ENCODE measurements at regions not wholly inside any gene's neighbourhood (a gene's known extent, or its start where the extent isn't known, plus 50 kb on each side); places are given as distances from the start of the nearest gene placed in this dataset.
"Not testable (repeated sequence)": the region's sequence is repeated elsewhere in the genome, so short reads cannot be mapped to it uniquely, and the experiment has no call there.

DNA sequence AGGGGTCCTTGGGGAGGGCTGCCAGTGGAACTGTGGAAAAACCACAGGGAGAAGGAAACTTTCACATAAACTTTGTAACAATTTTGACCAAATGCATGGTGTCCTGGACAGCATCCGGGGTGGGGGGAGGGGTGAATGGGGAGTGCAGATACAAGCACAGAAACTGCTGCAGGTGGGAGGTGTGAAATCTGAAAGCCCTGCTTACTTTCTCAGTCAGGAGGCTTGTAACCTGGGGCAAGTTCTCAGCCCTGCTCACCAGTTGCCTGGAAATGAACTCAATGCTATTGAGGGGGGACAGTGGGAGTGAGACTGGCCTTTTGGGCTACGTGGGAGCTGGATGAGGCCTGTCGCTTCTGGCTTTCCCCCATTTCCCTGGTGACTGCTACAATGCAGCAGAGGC, 694.5 kb upstream of the ZNF608 start:
- Histone ChIP-seq H3K9me3 (ENCODE audit: low read length) (peaks cover 32% of the 10 kb centered on the region), H2AFZ (ENCODE audit: low read length) (no peak overlapping the region), H3K4me3 (ENCODE audit: low read length) (no peak overlapping the region), H3K9ac (ENCODE audit: low read length) (no peak overlapping the region), H3K4me1 (ENCODE audit: low read length) (no peaks in the 10 kb centered on the region), H3K36me3 (ENCODE audit: insufficient read depth, low read length) (no peaks in the 10 kb centered on the region), H3K27me3 (ENCODE audit: low read length) (no peaks in the 10 kb centered on the region), H3K4me2 (ENCODE audit: low read depth, low read length, poor library complexity, severe bottlenecking) (no peak overlapping the region), H3K27ac (ENCODE audit: low read length) (no peak overlapping the region), H3K9me2 (replicated peaks; ENCODE audit: insufficient read depth, low read length) (no peaks in the 10 kb centered on the region), H3K79me2 (ENCODE audit: low read length) (no peaks in the 10 kb centered on the region), H4K20me1 (ENCODE audit: insufficient read depth, low read depth, low read length) (no peaks in the 10 kb centered on the region)
- DNase-seq = no peak

DNA sequence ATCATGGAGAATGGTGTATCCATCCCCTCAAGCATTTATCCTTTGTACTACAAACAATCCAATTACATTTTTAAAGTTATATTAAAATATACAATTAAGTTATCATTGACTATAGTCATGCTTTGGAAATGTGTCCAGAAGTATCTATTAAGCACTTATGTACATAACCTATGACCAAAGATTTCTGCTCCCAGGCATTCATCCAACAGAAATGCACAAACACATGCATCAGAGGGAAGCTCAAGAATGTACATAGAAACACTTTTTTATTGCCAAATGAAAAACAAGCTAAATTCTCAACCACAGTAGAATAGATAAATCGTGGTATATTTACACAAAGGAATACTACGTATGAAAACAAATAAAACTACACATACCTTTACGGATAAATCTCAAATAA, 700.5 kb upstream of the ZNF608 start:
- Histone ChIP-seq H3K79me2 (ENCODE audit: low read length) (no peaks in the 10 kb centered on the region), H3K36me3 (ENCODE audit: insufficient read depth, low read length) (no peaks in the 10 kb centered on the region), H2AFZ (ENCODE audit: low read length) (no peak overlapping the region), H3K4me1 (ENCODE audit: low read length) (no peaks in the 10 kb centered on the region), H3K9ac (ENCODE audit: low read length) (no peak overlapping the region), H4K20me1 (ENCODE audit: insufficient read depth, low read depth, low read length) (no peaks in the 10 kb centered on the region), H3K9me2 (replicated peaks; ENCODE audit: insufficient read depth, low read length) (no peaks in the 10 kb centered on the region; the same call in none of the 2 replicates), H3K4me2 (ENCODE audit: low read depth, low read length, poor library complexity, severe bottlenecking) (no peak overlapping the region), H3K27me3 (ENCODE audit: low read length) (no peaks in the 10 kb centered on the region), H3K4me3 (ENCODE audit: low read length) (no peak overlapping the region), H3K27ac (ENCODE audit: low read length) (no peak overlapping the region), H3K9me3 (ENCODE audit: low read length) (no peaks in the 10 kb centered on the region; the same call in 1 of the 2 replicates)
- DNase-seq = no peak

DNA sequence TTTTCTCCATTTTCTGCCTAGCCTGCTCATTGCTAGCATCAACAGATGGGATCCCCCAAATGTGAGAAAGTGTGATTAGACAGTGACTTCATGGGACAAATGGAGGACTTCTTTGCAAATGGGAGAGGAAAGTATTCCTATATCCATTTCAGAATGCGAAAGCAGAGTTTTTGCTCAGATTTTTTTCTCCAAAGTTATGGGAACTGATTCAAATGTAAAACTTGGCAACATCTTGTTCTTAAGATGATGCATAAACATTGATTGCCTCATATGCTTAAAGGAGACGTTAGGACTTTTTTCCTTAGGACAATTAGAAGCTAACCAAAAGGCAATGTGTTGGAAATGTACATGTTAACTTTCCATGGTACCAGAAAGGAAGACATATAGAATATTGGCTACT, 704.3 kb upstream of the ZNF608 start:
- Histone ChIP-seq H4K20me1 (ENCODE audit: insufficient read depth, low read depth, low read length) (no peaks in the 10 kb centered on the region), H3K4me2 (ENCODE audit: low read depth, low read length, poor library complexity, severe bottlenecking) (no peak overlapping the region), H3K4me1 (ENCODE audit: low read length) (no peaks in the 10 kb centered on the region), H3K27ac (ENCODE audit: low read length) (no peak overlapping the region), H3K9me3 (ENCODE audit: low read length) (no peaks in the 10 kb centered on the region; the same call in 1 of the 2 replicates), H3K9ac (ENCODE audit: low read length) (no peak overlapping the region), H3K27me3 (ENCODE audit: low read length) (no peaks in the 10 kb centered on the region), H3K79me2 (ENCODE audit: low read length) (no peaks in the 10 kb centered on the region), H3K9me2 (replicated peaks; ENCODE audit: insufficient read depth, low read length) (no peaks in the 10 kb centered on the region; the same call in none of the 2 replicates), H3K4me3 (ENCODE audit: low read length) (no peak overlapping the region), H2AFZ (ENCODE audit: low read length) (no peak overlapping the region), H3K36me3 (ENCODE audit: insufficient read depth, low read length) (no peaks in the 10 kb centered on the region)
- no peak for DNase-seq

DNA sequence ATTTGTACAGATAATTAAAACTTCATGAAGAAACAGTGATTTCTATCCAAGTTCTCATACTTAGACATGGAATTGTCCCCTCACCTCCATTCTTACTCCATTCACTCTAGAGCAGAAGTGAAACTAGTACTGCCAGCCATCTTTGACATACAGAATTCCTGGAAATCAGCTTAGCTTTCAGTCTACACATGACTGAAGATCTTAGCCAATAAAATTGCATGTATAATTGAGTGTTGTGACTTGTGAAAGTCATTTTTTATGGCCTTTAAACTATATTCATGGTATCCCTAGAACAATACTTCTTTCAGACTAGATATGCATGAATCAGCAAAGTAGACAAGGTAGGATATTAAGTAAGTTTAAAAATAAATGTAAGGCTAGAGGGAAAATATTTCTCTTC, 705.2 kb upstream of the ZNF608 start:
- no peaks in the 10 kb centered on the region; the same call in 1 of the 2 replicates for H3K9me3 ChIP-seq (ENCODE audit: low read length)
- no peak overlapping the region for H3K4me2 ChIP-seq (ENCODE audit: low read depth, low read length, poor library complexity, severe bottlenecking)
- no peaks in the 10 kb centered on the region; the same call in none of the 2 replicates for H3K9me2 ChIP-seq (replicated peaks; ENCODE audit: insufficient read depth, low read length)
- H3K79me2 ChIP-seq (ENCODE audit: low read length) = no peaks in the 10 kb centered on the region
- H3K27me3 ChIP-seq (ENCODE audit: low read length) = no peaks in the 10 kb centered on the region
- H3K9ac ChIP-seq (ENCODE audit: low read length) = no peak overlapping the region
- H4K20me1 ChIP-seq (ENCODE audit: insufficient read depth, low read depth, low read length) = no peaks in the 10 kb centered on the region
- DNase-seq = no peak
- no peak overlapping the region for H3K27ac ChIP-seq (ENCODE audit: low read length)
- no peak overlapping the region for H3K4me3 ChIP-seq (ENCODE audit: low read length)
- H2AFZ ChIP-seq (ENCODE audit: low read length) = no peak overlapping the region
- no peaks in the 10 kb centered on the region for H3K36me3 ChIP-seq (ENCODE audit: insufficient read depth, low read length)
- H3K4me1 ChIP-seq (ENCODE audit: low read length) = no peaks in the 10 kb centered on the region

DNA sequence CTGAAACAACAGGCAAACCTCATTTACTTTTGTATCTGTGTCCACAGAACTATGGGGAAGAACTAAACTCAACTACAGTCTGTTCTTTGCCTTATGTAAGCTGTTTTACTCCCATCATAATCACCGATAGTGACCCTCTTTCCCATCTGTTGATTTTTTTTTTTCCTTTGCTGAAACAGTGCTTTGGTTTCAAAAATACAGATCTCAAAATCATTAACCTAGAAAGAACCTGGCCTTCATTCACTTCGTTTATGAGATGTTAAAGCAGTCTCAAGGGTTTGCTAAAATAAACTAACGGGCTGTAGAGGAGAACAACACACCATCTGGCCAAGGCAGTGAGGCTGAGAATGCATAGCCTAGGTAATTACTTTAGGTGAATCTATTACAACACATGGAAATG, 706.6 kb upstream of the ZNF608 start:
- Histone ChIP-seq H3K4me1 (ENCODE audit: low read length) (no peaks in the 10 kb centered on the region), H3K4me2 (ENCODE audit: low read depth, low read length, poor library complexity, severe bottlenecking) (no peak overlapping the region), H3K27me3 (ENCODE audit: low read length) (no peaks in the 10 kb centered on the region), H2AFZ (ENCODE audit: low read length) (no peak overlapping the region), H3K27ac (ENCODE audit: low read length) (no peak overlapping the region), H3K4me3 (ENCODE audit: low read length) (no peak overlapping the region), H3K9me3 (ENCODE audit: low read length) (no peaks in the 10 kb centered on the region; the same call in 1 of the 2 replicates), H3K9me2 (replicated peaks; ENCODE audit: insufficient read depth, low read length) (no peaks in the 10 kb centered on the region; the same call in none of the 2 replicates), H3K9ac (ENCODE audit: low read length) (no peak overlapping the region), H3K36me3 (ENCODE audit: insufficient read depth, low read length) (no peaks in the 10 kb centered on the region), H3K79me2 (ENCODE audit: low read length) (no peaks in the 10 kb centered on the region), H4K20me1 (ENCODE audit: insufficient read depth, low read depth, low read length) (no peaks in the 10 kb centered on the region)
- DNase-seq = no peak

DNA sequence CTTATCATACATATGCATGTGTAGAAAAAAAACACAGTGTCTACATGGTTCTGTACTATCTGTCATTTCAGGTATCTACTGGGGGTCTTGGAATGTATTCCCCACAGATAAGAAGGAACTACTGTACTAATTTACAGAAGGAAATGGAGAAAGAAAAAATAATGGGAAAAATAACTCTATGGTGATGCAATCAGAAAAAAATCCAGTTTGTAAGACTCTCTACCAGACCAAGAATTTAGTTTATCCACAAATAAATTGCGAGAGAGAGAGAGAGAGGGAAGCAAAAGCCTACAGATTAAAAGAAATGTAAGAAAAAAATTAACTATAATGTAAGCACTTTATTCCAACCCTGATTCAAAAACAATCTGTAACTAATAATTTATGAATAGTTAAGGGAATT, 708.6 kb upstream of the ZNF608 start:
- Histone ChIP-seq H3K9ac (ENCODE audit: low read length) (no peak overlapping the region), H3K4me2 (ENCODE audit: low read depth, low read length, poor library complexity, severe bottlenecking) (no peak overlapping the region)

DNA sequence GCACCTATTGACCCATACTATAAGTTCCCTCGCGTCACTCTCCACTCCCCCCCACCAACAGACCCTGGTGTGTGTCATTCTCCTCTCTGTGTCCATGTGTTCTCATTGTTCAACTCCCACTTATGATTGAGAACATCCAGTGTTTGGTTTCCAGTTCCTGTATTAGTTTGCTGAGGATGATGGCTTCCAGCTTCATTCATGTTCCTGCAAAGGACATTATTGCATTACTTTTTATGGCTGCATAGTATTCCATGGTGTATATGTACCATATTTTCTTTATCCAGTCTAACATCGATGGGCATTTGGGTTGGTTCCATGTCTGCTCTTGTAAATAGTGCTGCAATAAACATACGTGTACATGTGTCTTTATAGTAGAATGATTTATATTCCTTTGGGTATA, 709.6 kb upstream of the ZNF608 start:
- not testable (repeated sequence) for H3K9me3 ChIP-seq (ENCODE audit: low read length); H3K27me3 ChIP-seq (ENCODE audit: low read length); H2AFZ ChIP-seq (ENCODE audit: low read length); H4K20me1 ChIP-seq (ENCODE audit: insufficient read depth, low read depth, low read length); H3K4me2 ChIP-seq (ENCODE audit: low read depth, low read length, poor library complexity, severe bottlenecking); H3K4me1 ChIP-seq (ENCODE audit: low read length); H3K9me2 ChIP-seq (replicated peaks; ENCODE audit: insufficient read depth, low read length); H3K9ac ChIP-seq (ENCODE audit: low read length); H3K36me3 ChIP-seq (ENCODE audit: insufficient read depth, low read length); H3K79me2 ChIP-seq (ENCODE audit: low read length); H3K27ac ChIP-seq (ENCODE audit: low read length); DNase-seq; H3K4me3 ChIP-seq (ENCODE audit: low read length)

More for the DNA sequence above, 708.6 kb upstream of the ZNF608 start:
- Histone ChIP-seq H3K9me3 (ENCODE audit: low read length) (no peaks in the 10 kb centered on the region; the same call in 1 of the 2 replicates), H3K27ac (ENCODE audit: low read length) (no peak overlapping the region), H3K9me2 (replicated peaks; ENCODE audit: insufficient read depth, low read length) (no peaks in the 10 kb centered on the region; the same call in 1 of the 2 replicates), H3K27me3 (ENCODE audit: low read length) (no peaks in the 10 kb centered on the region), H3K4me1 (ENCODE audit: low read length) (no peaks in the 10 kb centered on the region), H2AFZ (ENCODE audit: low read length) (no peak overlapping the region), H3K79me2 (ENCODE audit: low read length) (no peaks in the 10 kb centered on the region), H3K4me3 (ENCODE audit: low read length) (no peak overlapping the region), H3K36me3 (ENCODE audit: insufficient read depth, low read length) (no peaks in the 10 kb centered on the region), H4K20me1 (ENCODE audit: insufficient read depth, low read depth, low read length) (no peaks in the 10 kb centered on the region)
- no peak for DNase-seq

DNA sequence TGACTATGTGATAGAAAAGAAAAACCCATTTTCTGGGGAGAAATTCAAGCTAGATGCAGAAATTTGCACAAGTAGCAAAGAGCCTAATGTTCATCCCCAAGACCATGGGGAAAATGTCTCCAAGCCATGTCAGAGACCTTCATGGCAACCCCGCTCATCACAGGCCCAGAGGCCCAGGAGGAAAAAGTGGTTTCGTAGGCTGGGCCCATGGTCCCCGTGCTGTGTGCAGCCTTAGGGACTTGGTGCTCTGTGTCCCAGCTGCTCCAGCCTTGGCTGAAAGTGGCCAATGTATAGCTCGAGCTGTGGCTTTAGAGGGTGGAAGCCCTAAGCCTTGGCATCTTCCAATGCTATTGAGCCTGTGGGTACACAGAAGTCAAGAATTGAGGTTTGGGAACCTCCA, 711.2 kb upstream of the ZNF608 start:
- Histone ChIP-seq H3K4me1 (ENCODE audit: low read length) (no peaks in the 10 kb centered on the region), H3K9me2 (replicated peaks; ENCODE audit: insufficient read depth, low read length) (no peaks in the 10 kb centered on the region), H3K9me3 (ENCODE audit: low read length) (no peaks in the 10 kb centered on the region), H3K27ac (ENCODE audit: low read length) (no peak overlapping the region), H3K79me2 (ENCODE audit: low read length) (no peaks in the 10 kb centered on the region), H3K4me3 (ENCODE audit: low read length) (no peak overlapping the region), H3K9ac (ENCODE audit: low read length) (no peak overlapping the region), H3K36me3 (ENCODE audit: insufficient read depth, low read length) (no peaks in the 10 kb centered on the region), H4K20me1 (ENCODE audit: insufficient read depth, low read depth, low read length) (no peaks in the 10 kb centered on the region), H3K4me2 (ENCODE audit: low read depth, low read length, poor library complexity, severe bottlenecking) (no peak overlapping the region), H3K27me3 (ENCODE audit: low read length) (no peaks in the 10 kb centered on the region), H2AFZ (ENCODE audit: low read length) (no peak overlapping the region)
- no peak for DNase-seq

DNA sequence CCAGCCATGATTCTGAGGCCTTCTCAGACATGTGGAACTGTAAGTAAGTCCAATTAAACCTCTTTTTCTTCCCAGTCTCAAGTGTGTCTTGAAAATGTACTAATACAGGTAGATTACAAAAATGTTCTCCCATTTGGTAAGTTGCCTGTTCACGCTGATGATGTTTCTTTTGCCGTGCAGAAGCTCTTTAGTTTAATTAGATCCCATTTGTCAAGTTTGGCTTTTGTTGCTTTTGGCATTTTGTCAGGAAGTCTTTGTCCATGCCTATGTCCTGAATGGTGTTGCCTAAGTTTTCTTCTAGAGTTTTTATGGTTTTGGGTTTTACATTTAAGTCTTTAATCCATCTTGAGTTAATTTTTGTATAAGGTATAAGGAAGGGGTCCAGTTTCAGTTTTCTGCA, 712.5 kb upstream of the ZNF608 start:
- not testable (repeated sequence) for H3K4me2 ChIP-seq (ENCODE audit: low read depth, low read length, poor library complexity, severe bottlenecking); H3K27me3 ChIP-seq (ENCODE audit: low read length); H3K9me2 ChIP-seq (replicated peaks; ENCODE audit: insufficient read depth, low read length); H3K9me3 ChIP-seq (ENCODE audit: low read length); H3K9ac ChIP-seq (ENCODE audit: low read length); H3K27ac ChIP-seq (ENCODE audit: low read length); H3K4me1 ChIP-seq (ENCODE audit: low read length); H3K4me3 ChIP-seq (ENCODE audit: low read length); H2AFZ ChIP-seq (ENCODE audit: low read length); H3K79me2 ChIP-seq (ENCODE audit: low read length); H4K20me1 ChIP-seq (ENCODE audit: insufficient read depth, low read depth, low read length); DNase-seq; H3K36me3 ChIP-seq (ENCODE audit: insufficient read depth, low read length)

All from Karpas-422 (cell line).